ENCODE measurements at regions not wholly inside any gene's neighbourhood (a gene's known extent, or its start where the extent isn't known, plus 50 kb on each side); places are given as distances from the start of the nearest gene placed in this dataset.

GRCh38 chr15:48005077-48005476, 115.7 kb upstream of the SLC24A5 start:
- TF ChIP-seq CTCF (IDR thresholded peaks at IDR 0.05): no peak
- no peak for TF ChIP-seq ZFX (IDR thresholded peaks at IDR 0.05; ENCODE audit: borderline replicate concordance)
- H3K27ac ChIP-seq: no peak overlapping the region

- no peak for TF ChIP-seq ZFX (IDR thresholded peaks at IDR 0.05; ENCODE audit: borderline replicate concordance)
Observed at GRCh38 chr15:48006031-48006511, 114.7 kb upstream of the SLC24A5 start.

GRCh38 chr15:48010316-48010715, 110.5 kb upstream of the SLC24A5 start:
- H3K27ac ChIP-seq: no peak overlapping the region
- TF ChIP-seq ZFX (IDR thresholded peaks at IDR 0.05; ENCODE audit: borderline replicate concordance) (no peak), CTCF (IDR thresholded peaks at IDR 0.05) (no peak)

More at GRCh38 chr15:48006031-48006511, 114.7 kb upstream of the SLC24A5 start:
- no peak overlapping the region for H3K27ac ChIP-seq

GRCh38 chr15:48012191-48012590, 108.6 kb upstream of the SLC24A5 start:
- TF ChIP-seq CTCF (IDR thresholded peaks at IDR 0.05) (no peak), ZFX (IDR thresholded peaks at IDR 0.05; ENCODE audit: borderline replicate concordance) (no peak)
- no peak overlapping the region for H3K27ac ChIP-seq

- TF ChIP-seq CTCF (IDR thresholded peaks at IDR 0.05): no peak
- H3K27ac ChIP-seq: peak overlapping the region; percentile 53
Observed at GRCh38 chr15:48016865-48017264, 103.9 kb upstream of the SLC24A5 start.

GRCh38 chr15:48017747-48018146, 103.0 kb upstream of the SLC24A5 start:
- peak overlapping the region; percentile 53 for H3K27ac ChIP-seq
- TF ChIP-seq ZFX (IDR thresholded peaks at IDR 0.05; ENCODE audit: borderline replicate concordance) (no peak), CTCF (IDR thresholded peaks at IDR 0.05) (no peak)

GRCh38 chr15:48020166-48020565, 100.6 kb upstream of the SLC24A5 start:
- no peak for TF ChIP-seq ZFX (IDR thresholded peaks at IDR 0.05; ENCODE audit: borderline replicate concordance)
- TF ChIP-seq CTCF (IDR thresholded peaks at IDR 0.05): no peak
- no peak overlapping the region for H3K27ac ChIP-seq

All from 22Rv1 (cell line).